ENCODE measurements at regions not wholly inside any gene's neighbourhood (a gene's known extent, or its start where the extent isn't known, plus 50 kb on each side); places are given as distances from the start of the nearest gene placed in this dataset.

GRCh38 chr2:16228951-16229350 is 288.6 kb downstream of the MYCN start:
- no peak for DNase-seq (ENCODE audit: low spot score in 2 of 2)
- H3K27ac ChIP-seq, result no peak overlapping the region
- H3K4me3 ChIP-seq, result no peak overlapping the region
- peaks cover 12% of the 10 kb centered on the region for H3K4me1 ChIP-seq
- 82% methylated on average over 6 of the region's 6 CpGs for WGBS
- H3K27me3 ChIP-seq, result peaks cover 8% of the 10 kb centered on the region
- TF ChIP-seq EP300 (IDR thresholded peaks at IDR 0.05) (no peak), POLR2AphosphoS5 (IDR thresholded peaks at IDR 0.05) (no peak)
- H3K9me3 ChIP-seq, result no peaks in the 10 kb centered on the region
- H3K36me3 ChIP-seq, result no peaks in the 10 kb centered on the region

DNA sequence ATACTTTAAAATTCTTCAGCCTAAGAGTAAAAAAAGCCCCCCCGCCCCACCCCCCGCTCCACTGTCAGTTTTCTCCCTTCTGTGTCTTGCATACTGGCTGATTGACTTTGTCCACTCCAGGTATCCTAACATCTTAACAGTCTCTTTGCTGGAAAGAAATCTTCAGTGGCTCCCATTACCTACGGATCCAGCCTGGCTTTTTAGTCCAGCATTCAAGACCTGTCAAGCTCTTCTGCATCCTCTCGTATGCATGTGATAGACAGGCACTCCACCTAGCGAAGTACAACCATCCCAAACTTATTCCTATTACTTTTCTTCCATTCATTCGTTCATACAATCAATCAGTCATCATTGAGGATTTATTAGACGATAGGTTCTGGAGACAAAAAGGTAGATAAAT is 288.1 kb downstream of the MYCN start:
- 88% methylated on average over 7 of the region's 7 CpGs for WGBS
- no peaks in the 10 kb centered on the region for H3K9me3 ChIP-seq
- no peaks in the 10 kb centered on the region for H3K36me3 ChIP-seq
- H3K4me1 ChIP-seq, result peaks cover 12% of the 10 kb centered on the region
- H3K27ac ChIP-seq, result no peak overlapping the region
- no peak for TF ChIP-seq CTCF (IDR thresholded peaks at IDR 0.05)
- no peak for TF ChIP-seq POLR2AphosphoS5 (IDR thresholded peaks at IDR 0.05)
- no peak for TF ChIP-seq POLR2A (IDR thresholded peaks at IDR 0.05)
- TF ChIP-seq EP300 (IDR thresholded peaks at IDR 0.05), result no peak
- peaks cover 11% of the 10 kb centered on the region for H3K27me3 ChIP-seq
- no peak for DNase-seq (ENCODE audit: low spot score in 2 of 2)
- H3K4me3 ChIP-seq, result no peak overlapping the region

DNA sequence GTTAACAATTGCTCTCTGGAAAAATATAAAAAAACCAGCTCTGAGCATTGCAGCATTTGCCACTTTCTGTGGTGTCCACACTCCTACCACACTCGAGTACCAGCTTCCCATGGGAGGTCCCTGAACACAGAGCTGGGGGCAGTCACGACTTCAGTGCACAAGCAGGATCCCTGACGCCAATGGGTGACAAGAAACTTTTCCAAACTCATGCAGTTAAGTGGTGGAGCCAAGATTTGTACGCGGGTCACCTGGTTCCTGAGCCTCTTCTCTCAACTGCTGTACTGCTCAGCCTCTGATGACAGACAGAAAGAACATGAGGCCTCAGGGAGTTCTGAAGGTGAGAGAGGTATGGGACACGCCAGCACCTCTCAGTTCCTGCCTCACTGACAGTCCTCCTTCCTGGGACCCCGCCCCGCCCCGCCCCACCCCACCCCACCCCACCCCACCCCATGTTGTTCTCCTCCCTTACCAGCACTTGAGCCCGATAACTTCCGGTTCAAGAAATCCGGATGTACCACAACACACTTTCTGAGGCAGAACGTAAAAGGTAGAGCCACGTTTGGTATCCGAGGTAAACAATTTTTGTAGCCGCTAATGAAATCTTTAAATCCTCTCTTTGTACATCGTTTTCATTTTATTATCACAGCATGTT is 287.6 kb downstream of the MYCN start:
- H3K9me3 ChIP-seq, result no peaks in the 10 kb centered on the region
- peaks cover 14% of the 10 kb centered on the region for H3K27me3 ChIP-seq
- H3K4me3 ChIP-seq, result no peak overlapping the region
- no peak for TF ChIP-seq CTCF (IDR thresholded peaks at IDR 0.05)
- TF ChIP-seq POLR2A (IDR thresholded peaks at IDR 0.05), result no peak
- no peak for TF ChIP-seq EP300 (IDR thresholded peaks at IDR 0.05)
- TF ChIP-seq POLR2AphosphoS5 (IDR thresholded peaks at IDR 0.05), result no peak
- H3K36me3 ChIP-seq, result no peaks in the 10 kb centered on the region
- no peak for DNase-seq (ENCODE audit: low spot score in 2 of 2)
- H3K4me1 ChIP-seq, result peaks cover 12% of the 10 kb centered on the region
- WGBS, result 57% methylated on average over 15 of the region's 17 CpGs
- H3K27ac ChIP-seq, result no peak overlapping the region

GRCh38 chr2:16226943-16227664 is 286.8 kb downstream of the MYCN start:
- Histone ChIP-seq H3K27ac (no peak overlapping the region), H3K4me3 (no peak overlapping the region), H3K27me3 (peaks cover 20% of the 10 kb centered on the region), H3K4me1 (peaks cover 12% of the 10 kb centered on the region), H3K9me3 (no peaks in the 10 kb centered on the region), H3K36me3 (no peaks in the 10 kb centered on the region)
- DNase-seq (ENCODE audit: low spot score in 2 of 2), result no peak
- WGBS, result 23% methylated on average over 17 of the region's 21 CpGs
- TF ChIP-seq EP300 (IDR thresholded peaks at IDR 0.05) (no peak), CTCF (IDR thresholded peaks at IDR 0.05) (no peak), POLR2A (IDR thresholded peaks at IDR 0.05) (no peak), POLR2AphosphoS5 (IDR thresholded peaks at IDR 0.05) (no peak)

- 97% methylated on average over 2 of the region's 3 CpGs for WGBS
Measured at GRCh38 chr2:16226381-16226780, 286.0 kb downstream of the MYCN start.

More at GRCh38 chr2:16226381-16226780, 286.0 kb downstream of the MYCN start:
- TF ChIP-seq CTCF (IDR thresholded peaks at IDR 0.05), result no peak
- TF ChIP-seq EP300 (IDR thresholded peaks at IDR 0.05), result no peak
- TF ChIP-seq POLR2A (IDR thresholded peaks at IDR 0.05), result no peak
- no peak for TF ChIP-seq POLR2AphosphoS5 (IDR thresholded peaks at IDR 0.05)
- DNase-seq (ENCODE audit: low spot score in 2 of 2), result no peak
- Histone ChIP-seq H3K27me3 (peaks cover 28% of the 10 kb centered on the region), H3K36me3 (no peaks in the 10 kb centered on the region), H3K27ac (no peak overlapping the region), H3K9me3 (no peaks in the 10 kb centered on the region), H3K4me3 (no peak overlapping the region), H3K4me1 (peaks cover 12% of the 10 kb centered on the region)
